Esophagus squamous epithelium (tissue), 5 donors: ENCODE measurements at regions not wholly inside any gene's neighbourhood (a gene's known extent, or its start where the extent isn't known, plus 50 kb on each side); places are given as distances from the start of the nearest gene placed in this dataset.

ENCODE experiments used
- DNase-seq: peaks from one replicate; lab custom pipeline; 2025; lab: John Stamatoyannopoulos, UW
- H3K27ac ChIP-seq, 4 donors: fragments of 200-600 bp; sonication (generic); one replicate each; pipeline ENCODE4 v1.5.1; 2016 to 2019; ENCODE audit warnings: mild to moderate bottlenecking in 1 of 4
- H3K27me3 ChIP-seq, 4 donors: fragments of 200-600 bp; sonication (generic); 1 replicate in 3 of 4; 2 replicates in 1 of 4; pipeline versions ENCODE4 v1.5.1 to v1.6.0; 2017 to 2021; ENCODE audit warnings: antibody characterized with exemption in 1 of 4
- H3K36me3 ChIP-seq, 3 donors: fragments of 200-600 bp; sonication (generic); one replicate each; pipeline ENCODE4 v1.5.1; 2016 to 2019
- H3K4me1 ChIP-seq, 3 donors: fragments of 200-600 bp; sonication (generic); one replicate each; pipeline ENCODE4 v1.5.1; 2017 to 2019
- H3K4me3 ChIP-seq, 4 donors: fragments of 200-600 bp; sonication (generic); 1 replicate in 3 of 4; 2 replicates in 1 of 4; pipeline ENCODE4 v1.5.1; 2016 to 2019; ENCODE audit warnings: mild to moderate bottlenecking in 2 of 4, moderate library complexity in 1 of 4
- H3K9me3 ChIP-seq, 3 donors: fragments of 200-600 bp; sonication (generic); one replicate each; pipeline ENCODE4 v1.5.1; 2016 to 2019
- CTCF ChIP-seq, 6 experiments: fragments of 450-650 bp in 4 of 6; fragments of 200-600 bp in 2 of 6; sonication (generic) in 2 of 6; IDR thresholded peaks; one replicate each; pipeline ENCODE4 v1.5.1; 2016 to 2019; ENCODE audit warnings: antibody characterized with exemption in 6 of 6, mild to moderate bottlenecking in 4 of 6, moderate library complexity in 4 of 6
- POLR2A ChIP-seq, 4 donors: fragments of 450-650 bp; IDR thresholded peaks; one replicate each; pipeline ENCODE4 v1.6.1; 2017; ENCODE audit warnings: antibody characterized with exemption in 4 of 4, mild to moderate bottlenecking in 4 of 4, moderate library complexity in 3 of 4
- WGBS, 2 donors: methylation state at CpG; one replicate each; pipeline ENCODE4 v1.1.5; 2018; 5-methylcytosine and 5-hydroxymethylcytosine counted together
- intact Hi-C: fragments of 100-400 bp; cut with DNase I; formaldehyde crosslinking; loops from one replicate; pipeline ENCODE4 v1.15.0; 2022
- donor health status: DM: yes; HTN: yes; CAD: no.

- Histone ChIP-seq H3K27ac (no peak overlapping the region), H3K36me3 (no peaks in the 10 kb centered on the region), H3K27me3 (no peaks in the 10 kb centered on the region), H3K9me3 (no peaks in the 10 kb centered on the region), H3K4me3 (no peak overlapping the region), H3K4me1 (no peaks in the 10 kb centered on the region)
- no peak for TF ChIP-seq CTCF (IDR thresholded peaks at IDR 0.05)
- no peak for TF ChIP-seq POLR2A (IDR thresholded peaks at IDR 0.05)
- WGBS, 2 donors = 61 to 94% methylated on average over 2 of the region's 2 CpGs
- intact Hi-C loops = no loop called here
- DNase-seq = no peak
These were observed 228.4 kb downstream of the PTGER3 start for GRCh38 chr1:70819231-70819630.

GRCh38 chr1:70819785-70820184 lies 227.8 kb downstream of the PTGER3 start:
- Histone ChIP-seq H3K27ac (no peak overlapping the region), H3K4me3 (no peak overlapping the region), H3K9me3 (no peaks in the 10 kb centered on the region), H3K4me1 (no peaks in the 10 kb centered on the region), H3K27me3 (no peaks in the 10 kb centered on the region), H3K36me3 (no peaks in the 10 kb centered on the region)
- DNase-seq = no peak
- intact Hi-C loops = no loop called here
- TF ChIP-seq CTCF (IDR thresholded peaks at IDR 0.05) (no peak), POLR2A (IDR thresholded peaks at IDR 0.05) (no peak)

- Histone ChIP-seq H3K27me3 (no peaks in the 10 kb centered on the region), H3K4me3 (no peak overlapping the region), H3K36me3 (no peaks in the 10 kb centered on the region), H3K27ac (no peak overlapping the region), H3K9me3 (no peaks in the 10 kb centered on the region), H3K4me1 (no peaks in the 10 kb centered on the region)
- intact Hi-C loops = no loop called here
- DNase-seq = no peak
- no peak for TF ChIP-seq CTCF (IDR thresholded peaks at IDR 0.05)
- TF ChIP-seq POLR2A (IDR thresholded peaks at IDR 0.05) = no peak
These were observed 227.2 kb downstream of the PTGER3 start for GRCh38 chr1:70820396-70820795.

DNA sequence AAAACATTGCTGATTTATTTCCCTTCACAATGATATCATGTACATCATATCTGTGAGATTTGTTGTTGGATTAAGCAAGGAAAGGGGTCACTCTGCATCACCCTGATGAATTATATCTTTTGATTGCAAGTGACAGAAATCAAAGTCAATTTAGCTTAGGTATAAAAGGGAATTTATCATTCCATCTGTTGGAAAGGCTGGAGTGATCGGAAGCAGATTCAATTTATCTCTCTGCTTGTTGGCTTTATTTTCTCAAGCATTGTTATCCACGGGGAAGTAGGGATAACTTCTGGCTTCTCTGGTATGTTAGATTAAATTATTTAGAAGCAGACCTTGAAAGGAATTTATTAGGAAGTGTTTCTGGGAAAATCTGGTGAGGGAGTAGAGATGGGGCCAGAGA lies 226.6 kb downstream of the PTGER3 start:
- TF ChIP-seq CTCF (IDR thresholded peaks at IDR 0.05) (no peak), POLR2A (IDR thresholded peaks at IDR 0.05) (no peak)
- intact Hi-C loops = no loop called here
- no peaks in the 10 kb centered on the region for H3K27me3 ChIP-seq
- H3K27ac ChIP-seq = no peak overlapping the region
- WGBS, 2 donors = 33 to 44% methylated on average over 2 of the region's 2 CpGs
- no peak for DNase-seq
- no peaks in the 10 kb centered on the region for H3K9me3 ChIP-seq
- H3K4me3 ChIP-seq = no peak overlapping the region
- H3K4me1 ChIP-seq = no peaks in the 10 kb centered on the region
- no peaks in the 10 kb centered on the region for H3K36me3 ChIP-seq

DNA sequence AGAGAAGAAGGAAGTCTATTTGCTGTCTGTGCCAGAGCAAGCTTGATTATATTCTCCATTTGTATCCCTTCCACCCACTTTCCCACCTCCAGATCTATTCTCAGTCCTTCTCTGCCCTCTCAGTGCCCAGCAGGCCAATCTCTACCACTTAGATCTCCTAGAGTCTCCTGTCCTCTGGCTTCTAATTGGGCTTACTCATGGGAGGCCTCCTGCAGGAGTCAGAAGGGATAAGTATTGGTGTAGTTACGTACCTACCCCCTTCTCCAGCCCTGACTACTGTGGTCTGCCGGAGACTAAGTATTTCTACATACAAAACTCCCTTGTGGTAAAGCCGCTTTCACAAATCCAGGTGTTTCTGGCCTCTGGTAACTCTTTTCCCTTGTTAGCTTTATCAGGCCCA lies 221.2 kb downstream of the PTGER3 start:
- Histone ChIP-seq H3K27me3 (no peaks in the 10 kb centered on the region), H3K27ac (no peak overlapping the region), H3K4me3 (no peak overlapping the region), H3K9me3 (no peaks in the 10 kb centered on the region), H3K4me1 (no peaks in the 10 kb centered on the region), H3K36me3 (no peaks in the 10 kb centered on the region)
- TF ChIP-seq CTCF (IDR thresholded peaks at IDR 0.05) (no peak), POLR2A (IDR thresholded peaks at IDR 0.05) (no peak)
- intact Hi-C loops = no loop called here
- WGBS, 2 donors = 36 to 43% methylated on average over 3 of the region's 3 CpGs
- no peak for DNase-seq
